NCI-H2171 treated with DMSO at 0.1 percent for 48 hours (cell line): ENCODE measurements at regions not wholly inside any gene's neighbourhood (a gene's known extent, or its start where the extent isn't known, plus 50 kb on each side); places are given as distances from the start of the nearest gene placed in this dataset.
"Not testable (repeated sequence)": the region's sequence is repeated elsewhere in the genome, so short reads cannot be mapped to it uniquely, and the experiment has no call there.

ENCODE experiments used
- DNase-seq: peaks from one replicate; lab custom pipeline; 2025; lab: John Stamatoyannopoulos, UW

GRCh38 chr5:167392240-167392639, 899.2 kb upstream of the WWC1 start:
- no peak for DNase-seq

DNA sequence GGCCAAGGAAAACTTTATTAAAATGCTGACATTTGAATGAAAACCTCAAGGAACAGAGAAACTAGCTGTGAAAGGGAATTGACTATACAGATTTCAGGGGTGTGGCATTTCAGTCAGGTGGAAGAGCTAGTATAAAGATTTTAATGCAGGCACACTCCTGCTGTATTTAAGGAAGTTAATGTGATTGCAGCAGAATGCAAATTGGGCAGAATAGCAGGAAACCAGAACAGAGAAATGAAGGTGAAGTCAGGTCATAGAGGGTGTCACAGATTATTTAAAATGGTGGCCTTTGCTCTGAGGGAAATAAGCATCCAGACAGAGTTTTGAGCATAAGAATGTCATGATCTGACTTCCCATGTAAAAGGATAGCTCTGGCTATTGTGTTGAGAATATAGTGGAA, 898.1 kb upstream of the WWC1 start:
- DNase-seq, result no peak

DNA sequence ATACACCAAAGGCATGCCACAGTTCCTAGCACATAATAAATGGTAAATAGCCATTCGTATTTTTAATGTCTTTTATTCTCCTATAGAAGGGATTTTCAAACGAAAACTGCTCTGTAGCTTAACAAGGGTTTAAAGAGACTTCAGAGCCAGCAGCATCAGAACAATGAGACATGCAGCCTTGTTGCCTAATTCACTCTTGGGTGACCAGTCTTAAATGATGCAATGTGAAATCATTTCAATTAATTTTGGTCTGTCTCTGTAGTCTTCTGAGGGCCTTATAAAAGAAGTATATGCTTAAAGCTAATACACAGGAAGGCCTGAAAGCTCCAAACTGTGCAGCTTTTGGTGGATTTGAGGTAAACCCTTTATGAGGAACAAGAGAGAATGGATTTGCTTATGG, 888.8 kb upstream of the WWC1 start:
- no peak for DNase-seq

- DNase-seq, result no peak
Measured at GRCh38 chr5:167406513-167406912, 884.9 kb upstream of the WWC1 start.

DNA sequence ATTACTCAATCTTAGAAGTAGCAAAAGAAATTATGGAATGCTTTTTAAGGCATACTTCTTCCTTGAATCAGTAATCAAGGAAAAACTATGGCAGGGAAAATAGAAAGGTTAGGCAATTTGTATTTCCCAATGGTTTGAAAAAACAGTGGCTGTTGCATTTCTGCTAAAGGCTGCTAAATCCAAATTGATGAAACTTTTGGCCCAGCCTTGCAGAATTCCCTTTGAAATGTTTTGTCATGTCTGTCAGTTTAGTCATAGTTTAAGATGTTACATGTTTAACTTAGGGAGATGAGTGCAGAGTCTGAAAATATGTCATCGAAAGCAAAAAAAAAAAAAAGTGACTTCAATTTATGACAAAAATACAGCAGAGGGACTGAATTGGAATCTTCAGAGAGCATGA, 878.9 kb upstream of the WWC1 start:
- DNase-seq, result no peak

DNA sequence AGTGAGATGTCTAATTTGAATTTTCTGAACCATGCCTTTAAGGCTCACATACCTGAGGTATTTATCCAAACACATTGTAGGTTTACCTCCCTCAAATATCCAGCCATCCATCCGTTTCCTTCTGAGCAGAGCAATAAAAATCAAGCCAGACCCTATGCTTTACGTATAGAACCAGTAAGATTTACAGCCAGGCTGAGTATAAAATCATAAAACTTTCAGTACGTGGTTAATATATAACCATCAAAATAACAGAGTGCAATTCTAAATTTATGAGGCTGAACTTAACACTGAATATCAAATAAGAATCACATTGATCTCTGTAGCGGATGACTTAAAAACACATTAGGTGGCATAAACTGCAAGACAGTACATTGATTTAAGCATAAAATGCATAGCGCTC, 877.9 kb upstream of the WWC1 start:
- DNase-seq, result no peak

DNA sequence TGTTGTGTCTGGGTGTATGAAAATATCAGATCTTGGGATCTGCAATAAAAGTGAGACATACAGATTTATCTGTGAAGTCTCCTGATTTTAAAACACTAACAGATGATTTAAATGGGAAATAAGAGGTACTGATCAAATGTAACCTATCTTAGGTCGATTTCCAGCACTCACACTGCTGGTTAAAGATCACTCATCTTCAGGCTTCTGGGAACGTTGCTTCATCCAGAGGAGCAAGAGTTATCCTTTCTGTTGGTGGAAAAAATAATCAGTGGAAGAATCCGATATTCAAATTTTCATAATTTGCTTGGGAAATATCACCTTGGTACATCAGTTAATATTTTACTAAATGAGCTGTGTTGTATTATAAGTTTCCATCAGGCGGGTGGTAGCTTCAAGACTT, 876.8 kb upstream of the WWC1 start:
- DNase-seq, result no peak

DNA sequence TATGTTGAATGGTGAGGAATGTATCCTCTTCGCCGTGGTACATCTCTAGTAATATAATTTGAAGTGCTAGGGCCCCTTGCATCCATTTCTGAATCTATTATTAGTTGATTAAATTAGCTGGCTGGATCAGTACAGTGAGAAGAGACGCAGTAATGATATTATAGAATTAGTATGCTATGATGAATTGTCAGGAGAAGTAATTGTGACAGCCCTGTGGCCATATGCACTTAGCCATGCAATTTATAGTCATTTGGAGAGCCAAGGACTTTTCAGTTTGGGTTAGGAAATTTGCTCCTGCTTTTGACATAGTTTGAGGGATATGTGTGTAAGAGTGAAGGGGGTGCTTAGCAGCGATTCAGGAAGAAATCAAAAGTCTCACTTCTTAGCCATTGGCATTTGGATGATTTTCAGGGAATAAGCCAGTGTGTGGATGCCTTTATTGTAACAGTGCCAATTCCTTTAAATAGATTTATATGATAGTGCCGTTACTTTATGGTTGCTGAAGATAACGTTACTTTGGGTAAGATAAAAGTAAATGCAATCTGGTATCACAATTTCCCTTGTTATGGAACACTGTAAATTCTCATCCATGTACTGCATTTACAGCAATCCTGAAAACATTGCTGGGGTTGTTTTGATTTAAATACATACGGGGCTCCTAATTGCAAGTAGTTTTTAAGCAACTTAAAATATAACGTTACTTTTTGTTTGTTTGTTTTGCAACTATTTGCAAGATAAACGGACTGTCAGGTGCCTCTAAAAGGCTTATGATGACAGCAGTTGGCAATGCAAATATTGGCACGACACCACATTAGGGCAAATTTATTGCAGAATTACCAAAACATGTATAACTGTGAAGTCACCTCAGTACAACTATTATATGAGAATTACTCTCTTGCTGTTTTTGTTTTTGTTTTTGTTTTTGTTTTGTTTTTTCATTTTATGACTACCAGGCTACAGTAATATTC, 875.4 kb upstream of the WWC1 start:
- no peak for DNase-seq

DNA sequence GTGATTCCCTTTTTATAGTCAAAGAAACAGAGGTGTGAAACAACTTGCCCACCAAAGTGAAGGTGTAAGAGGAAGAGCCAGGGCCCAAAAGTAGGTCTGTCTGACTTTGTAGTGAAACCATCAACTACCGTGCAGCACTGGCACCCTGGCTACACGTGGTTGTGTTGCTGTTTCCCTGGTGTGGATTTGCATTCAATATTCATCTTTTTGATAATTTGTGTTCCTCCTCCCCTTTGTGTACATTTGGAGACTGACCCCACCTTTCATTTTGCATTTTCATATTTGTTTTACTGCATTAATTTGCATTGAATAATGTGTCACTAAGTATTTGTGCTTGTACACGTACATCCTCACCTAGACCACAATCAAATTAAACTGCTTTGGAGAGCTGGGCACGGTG, 873.8 kb upstream of the WWC1 start:
- DNase-seq, result no peak

- no peak for DNase-seq
Measured at GRCh38 chr5:167425161-167425560, 866.3 kb upstream of the WWC1 start.

DNA sequence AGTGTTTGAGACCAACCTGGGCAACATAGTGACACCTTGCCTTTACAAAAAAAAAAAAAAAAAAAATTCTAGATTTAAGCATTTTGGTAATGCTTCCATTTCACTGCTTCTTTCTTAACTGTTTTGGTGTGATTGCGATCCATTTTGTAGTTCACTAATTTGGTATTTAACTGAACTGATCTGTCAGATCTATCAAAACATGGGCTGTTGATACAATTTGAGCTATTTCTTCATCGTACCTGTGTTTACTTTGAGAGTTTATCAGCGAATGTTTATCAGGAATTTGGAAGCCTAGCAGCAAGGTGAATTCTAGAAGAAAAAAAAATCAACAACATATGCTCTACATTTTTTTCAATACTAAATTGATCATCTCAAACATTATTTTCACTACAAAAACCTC, 864.9 kb upstream of the WWC1 start:
- DNase-seq, result no peak

DNA sequence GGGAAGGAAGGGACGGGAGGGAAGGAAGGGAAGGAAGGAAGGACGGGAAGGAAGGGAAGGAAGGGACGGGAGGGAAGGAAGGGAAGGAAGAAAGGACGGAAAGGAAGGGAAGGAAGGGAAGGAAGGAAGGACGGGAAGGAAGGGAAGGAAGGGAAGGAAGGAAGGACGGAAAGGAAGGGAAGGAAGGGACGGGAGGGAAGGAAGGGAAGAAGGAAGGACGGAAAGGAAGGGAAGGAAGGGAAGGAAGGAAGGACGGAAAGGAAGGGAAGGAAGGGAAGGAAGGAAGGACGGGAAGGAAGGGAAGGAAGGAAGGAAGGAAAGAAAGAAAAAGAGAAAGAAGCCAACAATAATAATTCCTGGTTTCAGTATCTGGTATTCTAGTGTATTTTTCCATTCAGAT, 863.8 kb upstream of the WWC1 start:
- not testable (repeated sequence) for DNase-seq

- DNase-seq, result no peak
Measured at GRCh38 chr5:167440846-167441245, 850.6 kb upstream of the WWC1 start.

DNA sequence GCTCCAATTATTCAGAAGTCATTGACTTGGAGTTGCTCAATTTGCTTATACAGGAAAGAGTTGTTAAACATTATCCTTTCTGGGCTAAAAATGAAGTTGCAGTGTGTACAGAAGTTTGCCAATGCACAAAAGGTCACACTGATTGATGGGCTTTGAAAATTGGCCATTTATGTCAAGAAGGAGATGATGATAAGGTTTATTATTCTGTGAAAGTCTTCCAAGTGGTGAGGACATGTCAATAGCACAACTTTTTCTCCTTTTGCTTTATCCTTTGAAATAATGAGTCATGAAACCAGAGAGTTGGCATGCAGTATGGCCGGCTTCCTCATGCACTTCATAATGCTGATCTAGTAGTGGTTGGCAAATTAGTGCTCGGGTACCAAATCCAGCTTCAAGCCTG, 848.5 kb upstream of the WWC1 start:
- DNase-seq, result no peak

- DNase-seq, result no peak
Measured at GRCh38 chr5:167447466-167448375, 843.7 kb upstream of the WWC1 start.

DNA sequence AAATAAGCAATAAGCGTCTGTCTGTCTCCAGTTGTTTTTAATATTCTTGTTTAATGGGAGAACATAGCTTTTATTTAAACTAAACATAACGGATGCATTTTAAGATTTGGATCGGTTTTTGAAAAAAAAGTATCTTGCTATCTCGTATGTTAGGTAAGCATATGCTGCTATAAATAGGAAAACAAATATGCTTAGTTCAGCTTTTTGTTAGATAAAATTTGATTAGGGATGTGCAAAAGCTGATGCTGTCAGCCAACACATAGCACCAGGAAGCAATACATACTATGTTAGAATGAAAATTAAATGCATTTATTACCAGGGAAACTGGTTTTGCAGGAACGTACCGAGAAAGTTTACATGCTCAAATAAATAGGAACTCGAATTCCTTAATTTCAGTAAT, 843.1 kb upstream of the WWC1 start:
- no peak for DNase-seq

- DNase-seq, result no peak
Measured at GRCh38 chr5:167451076-167451475, 840.4 kb upstream of the WWC1 start.

DNA sequence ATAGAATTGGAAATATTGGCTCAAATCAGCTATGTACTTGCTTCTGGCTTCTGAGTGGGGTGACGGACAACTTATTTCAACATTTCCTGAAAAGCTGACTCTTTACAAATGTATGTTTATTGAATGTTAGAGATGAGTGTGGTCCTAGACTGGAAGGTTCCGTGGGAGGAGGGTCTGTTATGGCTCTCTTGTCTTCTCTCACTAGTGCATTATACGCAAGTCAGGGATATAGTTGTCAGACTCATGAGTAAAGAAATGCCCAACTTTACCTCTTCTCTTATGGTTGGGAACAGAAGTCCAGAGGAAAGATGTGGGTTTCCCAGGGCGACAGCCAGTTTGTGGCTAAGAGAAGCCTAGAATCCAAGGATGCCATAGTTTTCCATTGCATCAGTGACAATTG, 839.3 kb upstream of the WWC1 start:
- DNase-seq, result no peak

DNA sequence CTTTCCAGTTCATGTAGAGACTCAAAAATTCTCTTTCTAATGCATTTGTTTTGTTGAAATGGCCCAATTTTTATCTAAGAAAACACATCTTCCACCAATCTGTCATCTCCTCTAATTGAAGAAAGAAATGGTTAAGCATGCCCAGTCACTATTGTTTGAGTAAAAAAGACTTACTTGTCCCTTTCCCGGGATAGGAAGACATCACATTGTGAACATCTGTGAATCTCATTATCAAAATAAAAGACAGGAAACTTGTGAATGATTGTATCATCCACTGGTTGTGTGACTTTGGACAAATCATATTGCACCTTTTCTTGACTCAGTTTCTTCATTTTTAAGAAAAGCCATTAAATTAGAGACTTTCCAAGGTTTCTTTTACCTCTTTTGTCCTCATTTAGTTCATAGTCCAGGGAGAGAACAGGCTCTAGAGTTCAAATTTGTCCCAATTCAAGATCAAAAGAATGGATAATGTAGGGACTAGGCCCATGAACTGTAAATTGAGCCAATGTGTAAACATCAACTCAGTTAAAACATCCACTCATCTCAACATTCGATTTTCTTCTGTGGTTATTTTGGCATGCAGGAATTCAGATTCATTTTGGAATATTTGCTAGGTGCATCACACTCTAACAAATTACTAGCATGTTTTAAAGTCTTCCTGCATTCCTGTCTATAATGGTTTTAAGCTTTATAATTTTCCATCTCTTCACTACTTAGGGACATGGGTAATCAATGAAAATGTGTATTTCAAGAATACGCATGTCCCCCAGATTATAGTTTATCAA, 838.0 kb upstream of the WWC1 start:
- DNase-seq, result no peak

DNA sequence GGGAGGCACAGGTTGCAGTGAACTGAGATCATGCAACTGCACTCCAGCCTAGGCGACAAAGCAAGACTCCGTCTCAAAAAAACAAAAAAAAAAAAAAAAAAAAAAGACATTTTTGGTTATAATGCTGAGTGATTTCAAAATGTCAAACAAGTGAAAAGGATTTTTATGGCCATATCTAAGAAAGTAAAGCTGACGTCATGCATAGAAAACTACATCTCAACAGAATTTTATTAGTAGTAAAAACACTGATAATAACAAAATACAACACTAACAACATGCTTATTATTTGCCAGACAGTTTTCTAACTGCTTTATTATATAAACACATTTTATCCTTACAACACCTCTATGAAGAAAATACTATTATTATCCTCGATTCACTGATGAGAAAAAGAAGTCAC, 833.0 kb upstream of the WWC1 start:
- no peak for DNase-seq

DNA sequence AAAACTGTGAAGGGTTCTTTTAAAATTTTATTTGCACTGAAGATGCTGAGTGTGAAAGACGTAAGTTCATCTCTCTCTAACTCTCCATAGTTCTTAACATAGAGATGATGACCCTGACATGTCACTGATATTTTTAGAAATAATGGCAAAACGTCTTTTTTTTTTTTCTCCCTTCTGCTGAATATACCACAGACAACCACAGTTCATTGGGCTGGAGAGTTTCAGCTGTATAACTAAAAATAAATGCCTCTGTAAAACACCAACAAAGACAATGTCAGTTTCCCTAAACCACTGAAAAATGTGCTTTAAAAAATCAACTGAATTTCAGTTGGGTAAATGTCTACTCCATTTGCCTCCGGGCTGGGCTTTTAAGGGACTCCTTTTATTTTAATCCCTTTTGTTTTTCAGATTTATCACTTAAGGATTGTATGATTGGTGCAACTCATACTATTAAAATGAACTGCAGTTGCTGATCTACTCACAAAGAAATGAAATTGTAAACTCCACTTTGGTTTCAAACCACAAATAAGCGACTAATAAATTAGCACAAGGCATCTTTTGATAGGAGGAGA, 830.9 kb upstream of the WWC1 start:
- DNase-seq, result no peak

DNA sequence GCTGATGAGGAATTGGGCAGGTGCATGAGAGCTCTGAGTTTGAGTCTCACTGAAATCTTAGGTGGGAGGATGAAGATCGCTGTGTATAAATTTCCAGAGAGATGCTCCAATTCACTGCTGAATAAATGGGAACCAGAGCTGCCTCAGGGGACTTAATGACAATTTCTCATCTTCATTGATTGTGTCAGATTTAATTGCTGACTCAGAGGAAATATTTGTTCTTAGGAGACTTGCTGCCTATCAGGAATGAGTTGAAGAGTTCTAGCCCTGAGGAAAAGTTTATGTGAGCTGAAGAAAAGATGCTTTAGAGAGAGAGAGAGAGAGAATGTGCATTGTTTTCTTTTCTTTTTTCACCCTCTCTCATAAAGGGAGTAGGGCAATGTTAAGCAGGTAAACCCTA, 827.5 kb upstream of the WWC1 start:
- DNase-seq, result no peak
